Activated CD8-positive, alpha-beta memory T cell treated with anti-CD3 and anti-CD28 coated beads, Interleukin-2, amount 10 ng/mL, durations not matched to agents 7 days and 5 days (primary cell): ENCODE measurements at regions not wholly inside any gene's neighbourhood (a gene's known extent, or its start where the extent isn't known, plus 50 kb on each side); places are given as distances from the start of the nearest gene placed in this dataset.

Experiments
- ATAC-seq: fragments of 150-1000 bp; cut with Tn5 transposase; one replicate; pipeline ENCODE4 v1.10.0; 2021; ENCODE audit warnings: moderate library complexity
- CTCF ChIA-PET: fragments of 350-600 bp; sonication (Branson Sonifier 250); formaldehyde crosslinking; loops from one replicate; lab custom pipeline; 2021; ENCODE audit warnings: antibody characterized with exemption; lab: Charles Lee
- DNase-seq: peaks from one replicate; pipeline ENCODE4 v3.0.0-alpha.2; 2020
- H3K27ac Mint-ChIP-seq: one replicate; pipeline ENCODE4 v1.8.0; 2021; ENCODE audit warnings: mild to moderate bottlenecking, mixed read lengths
- H3K27me3 Mint-ChIP-seq: one replicate; pipeline ENCODE4 v1.8.0; 2021; ENCODE audit warnings: mixed read lengths
- H3K36me3 Mint-ChIP-seq: one replicate; pipeline ENCODE4 v1.8.0; 2021; ENCODE audit warnings: mild to moderate bottlenecking, mixed read lengths
- H3K4me1 Mint-ChIP-seq: one replicate; pipeline ENCODE4 v1.8.0; 2021; ENCODE audit warnings: mixed read lengths
- H3K4me3 Mint-ChIP-seq: one replicate; pipeline ENCODE4 v1.8.0; 2021; ENCODE audit warnings: mild to moderate bottlenecking, moderate library complexity, mixed read lengths
- H3K9me3 Mint-ChIP-seq: one replicate; pipeline ENCODE4 v1.8.0; 2022; ENCODE audit warnings: low read depth, mixed read lengths

DNA sequence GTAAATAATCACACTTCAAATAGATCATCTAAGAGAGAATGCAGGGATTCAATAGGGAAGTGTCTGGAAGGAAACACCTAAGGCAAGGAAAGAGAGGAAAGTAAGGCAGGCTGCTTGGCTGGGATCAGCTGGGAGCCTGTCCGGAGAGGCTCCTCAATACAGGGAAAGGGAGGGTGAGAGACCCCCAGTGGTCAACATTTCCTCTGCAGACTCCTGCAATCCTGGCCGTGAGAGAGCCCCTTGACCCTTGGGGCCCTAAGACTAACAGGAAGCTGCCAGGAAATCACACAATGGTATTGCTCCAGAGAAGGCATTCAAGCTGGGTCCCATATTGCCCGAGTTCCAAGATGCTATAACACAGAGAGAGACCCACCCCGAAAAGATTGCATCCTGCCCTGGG, 549.4 kb downstream of the NYAP2 start:
- no peak for ATAC-seq
- no peaks in the 10 kb centered on the region for H3K4me1 Mint-ChIP-seq

GRCh38 chr2:225938991-225939390, 539.5 kb downstream of the NYAP2 start:
- no peaks in the 10 kb centered on the region for H3K36me3 Mint-ChIP-seq
- H3K27ac Mint-ChIP-seq = no peak overlapping the region
- H3K4me1 Mint-ChIP-seq = no peaks in the 10 kb centered on the region
- H3K4me3 Mint-ChIP-seq = no peak overlapping the region
- CTCF ChIA-PET = no interaction called here
- H3K9me3 Mint-ChIP-seq = no peaks in the 10 kb centered on the region
- H3K27me3 Mint-ChIP-seq = no peaks in the 10 kb centered on the region
- DNase-seq (no peak), ATAC-seq (no peak)

More for the DNA sequence above, 549.4 kb downstream of the NYAP2 start:
- H3K4me3 Mint-ChIP-seq = no peak overlapping the region
- no peaks in the 10 kb centered on the region for H3K27me3 Mint-ChIP-seq
- H3K36me3 Mint-ChIP-seq = no peaks in the 10 kb centered on the region
- CTCF ChIA-PET = no interaction called here
- no peak overlapping the region for H3K27ac Mint-ChIP-seq
- H3K9me3 Mint-ChIP-seq = peaks cover 12% of the 10 kb centered on the region
- DNase-seq = no peak

GRCh38 chr2:225937625-225938187, 538.2 kb downstream of the NYAP2 start:
- Mint-ChIP-seq H3K4me1 (no peaks in the 10 kb centered on the region), H3K36me3 (no peaks in the 10 kb centered on the region), H3K27ac (no peak overlapping the region), H3K9me3 (no peaks in the 10 kb centered on the region), H3K4me3 (no peak overlapping the region), H3K27me3 (no peaks in the 10 kb centered on the region)
- CTCF ChIA-PET = no interaction called here
- DNase-seq (no peak), ATAC-seq (no peak)

GRCh38 chr2:225932811-225933413, 533.4 kb downstream of the NYAP2 start:
- DNase-seq = no peak
- Mint-ChIP-seq H3K27ac (no peak overlapping the region), H3K4me1 (no peaks in the 10 kb centered on the region), H3K36me3 (no peaks in the 10 kb centered on the region), H3K9me3 (no peaks in the 10 kb centered on the region), H3K27me3 (no peaks in the 10 kb centered on the region), H3K4me3 (no peak overlapping the region)
- ATAC-seq = no peak
- CTCF ChIA-PET = no interaction called here

- no peaks in the 10 kb centered on the region for H3K4me1 Mint-ChIP-seq
- no peak for ATAC-seq
Observed at GRCh38 chr2:225930687-225931086, 531.2 kb downstream of the NYAP2 start.

GRCh38 chr2:225920621-225921220, 521.2 kb downstream of the NYAP2 start:
- DNase-seq (no peak), ATAC-seq (no peak)
- Mint-ChIP-seq H3K27ac (no peak overlapping the region), H3K9me3 (no peaks in the 10 kb centered on the region), H3K4me3 (no peak overlapping the region), H3K27me3 (no peaks in the 10 kb centered on the region), H3K36me3 (no peaks in the 10 kb centered on the region), H3K4me1 (no peaks in the 10 kb centered on the region)
- CTCF ChIA-PET = no interaction called here

More at GRCh38 chr2:225930687-225931086, 531.2 kb downstream of the NYAP2 start:
- no peak for DNase-seq
- no peak overlapping the region for H3K27ac Mint-ChIP-seq
- no peaks in the 10 kb centered on the region for H3K36me3 Mint-ChIP-seq
- CTCF ChIA-PET = no interaction called here
- no peak overlapping the region for H3K4me3 Mint-ChIP-seq
- H3K9me3 Mint-ChIP-seq = no peaks in the 10 kb centered on the region
- no peaks in the 10 kb centered on the region for H3K27me3 Mint-ChIP-seq

DNA sequence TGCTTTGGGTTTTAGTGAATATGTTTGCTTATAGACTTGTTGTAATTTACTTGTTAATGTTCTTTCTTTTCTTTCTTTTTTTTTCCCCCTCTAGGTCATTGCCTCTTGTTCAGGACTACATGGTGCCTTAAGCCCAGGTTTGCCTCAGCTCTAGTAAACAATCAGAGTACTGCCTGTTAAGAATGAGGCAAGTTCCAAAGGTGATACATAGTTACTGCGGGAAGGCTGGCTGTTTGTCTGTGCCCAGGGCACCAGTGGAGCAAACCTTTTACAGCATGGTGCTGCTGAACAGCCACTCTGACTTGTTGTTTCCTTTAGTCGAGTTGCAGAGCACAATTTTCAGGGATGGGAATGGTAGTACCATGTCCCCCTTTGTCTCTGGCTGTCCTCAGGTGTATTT, 517.2 kb downstream of the NYAP2 start:
- ATAC-seq (no peak), DNase-seq (no peak)
- no peaks in the 10 kb centered on the region for H3K36me3 Mint-ChIP-seq
- no peak overlapping the region for H3K4me3 Mint-ChIP-seq
- H3K27ac Mint-ChIP-seq = no peak overlapping the region
- CTCF ChIA-PET = no interaction called here
- no peaks in the 10 kb centered on the region for H3K27me3 Mint-ChIP-seq
- H3K9me3 Mint-ChIP-seq = no peaks in the 10 kb centered on the region
- H3K4me1 Mint-ChIP-seq = no peaks in the 10 kb centered on the region

DNA sequence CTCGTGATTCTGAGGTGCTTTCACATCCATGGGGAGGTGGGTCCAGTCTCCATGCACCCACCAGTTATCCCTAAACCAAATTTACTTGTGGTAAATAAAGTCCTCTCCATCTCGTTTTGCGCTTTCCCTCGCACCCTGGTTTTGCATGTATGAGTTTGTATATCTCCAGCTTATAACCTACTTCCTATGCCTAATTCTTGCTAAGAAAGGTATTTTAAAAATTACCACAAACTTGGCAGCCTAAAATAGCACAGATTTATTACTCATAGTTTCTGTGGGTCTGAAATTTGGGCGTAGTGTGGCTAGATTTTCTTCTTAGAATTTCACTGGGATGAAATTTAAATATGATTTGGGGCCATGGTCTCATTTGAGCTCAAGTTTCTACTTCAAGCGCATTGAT, 511.5 kb downstream of the NYAP2 start:
- Mint-ChIP-seq H3K36me3 (no peaks in the 10 kb centered on the region), H3K9me3 (no peaks in the 10 kb centered on the region), H3K4me1 (no peaks in the 10 kb centered on the region), H3K4me3 (no peak overlapping the region), H3K27ac (no peak overlapping the region), H3K27me3 (no peaks in the 10 kb centered on the region)
- DNase-seq (no peak), ATAC-seq (no peak)
- CTCF ChIA-PET = no interaction called here

GRCh38 chr2:225895126-225895525, 495.6 kb downstream of the NYAP2 start:
- CTCF ChIA-PET = no interaction called here
- H3K4me3 Mint-ChIP-seq = no peak overlapping the region
- peaks cover 6% of the 10 kb centered on the region for H3K27me3 Mint-ChIP-seq
- DNase-seq (no peak), ATAC-seq (no peak)
- no peaks in the 10 kb centered on the region for H3K4me1 Mint-ChIP-seq
- H3K9me3 Mint-ChIP-seq = no peaks in the 10 kb centered on the region
- H3K27ac Mint-ChIP-seq = no peak overlapping the region
- no peaks in the 10 kb centered on the region for H3K36me3 Mint-ChIP-seq

DNA sequence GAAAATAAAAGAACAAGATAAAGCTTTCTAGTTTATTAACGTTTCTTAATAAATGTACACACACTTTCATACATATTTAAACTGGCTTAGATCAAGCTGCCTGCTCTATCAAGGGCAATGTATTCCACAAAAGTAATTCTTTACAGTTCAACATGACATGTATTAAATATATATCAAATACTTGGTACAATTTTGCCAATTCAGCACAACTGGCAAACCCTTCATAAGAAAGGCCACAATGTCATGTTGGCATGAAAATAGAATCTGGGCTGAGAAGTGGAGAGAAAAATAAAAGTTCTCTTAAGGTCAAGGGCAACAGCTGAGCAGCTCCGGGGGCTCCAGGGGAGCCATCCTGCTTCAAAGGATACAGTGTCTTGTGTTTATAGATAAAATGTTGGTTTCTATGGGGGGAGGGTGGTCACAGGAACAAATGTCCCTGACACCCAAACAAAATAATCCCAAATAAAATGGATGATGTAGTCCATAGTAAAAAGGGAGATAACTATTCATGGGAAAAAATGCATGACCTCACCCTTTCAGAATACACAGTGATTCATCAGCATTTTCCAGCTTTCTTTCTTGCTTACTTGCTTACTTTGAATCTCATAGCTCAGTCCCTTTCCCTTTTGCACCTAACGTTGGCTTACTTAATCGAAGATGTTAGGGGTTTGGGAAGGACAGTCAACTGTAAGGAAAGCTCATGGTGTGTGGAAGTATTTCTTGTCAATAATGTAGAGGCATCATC, 494.9 kb downstream of the NYAP2 start:
- Mint-ChIP-seq H3K27me3 (peaks cover 6% of the 10 kb centered on the region), H3K27ac (no peak overlapping the region), H3K4me1 (no peaks in the 10 kb centered on the region), H3K36me3 (no peaks in the 10 kb centered on the region), H3K4me3 (no peak overlapping the region), H3K9me3 (no peaks in the 10 kb centered on the region)
- no peak for DNase-seq
- ATAC-seq = no peak
- CTCF ChIA-PET = interaction anchor here (0.8 kb wide), 1 partner anchor 8 kb away, joined by 3 read pairs; no protein-coding TSS in a partner anchor

GRCh38 chr2:225893151-225893550, 493.6 kb downstream of the NYAP2 start:
- no peaks in the 10 kb centered on the region for H3K36me3 Mint-ChIP-seq
- no peaks in the 10 kb centered on the region for H3K4me1 Mint-ChIP-seq
- DNase-seq (no peak), ATAC-seq (no peak)
- CTCF ChIA-PET = no interaction called here
- H3K4me3 Mint-ChIP-seq = no peak overlapping the region
- no peaks in the 10 kb centered on the region for H3K9me3 Mint-ChIP-seq
- H3K27ac Mint-ChIP-seq = no peak overlapping the region
- H3K27me3 Mint-ChIP-seq = peaks cover 6% of the 10 kb centered on the region

- no peaks in the 10 kb centered on the region for H3K36me3 Mint-ChIP-seq
- H3K27me3 Mint-ChIP-seq = peaks cover 6% of the 10 kb centered on the region
- CTCF ChIA-PET = no interaction called here
- ATAC-seq (no peak), DNase-seq (no peak)
- H3K27ac Mint-ChIP-seq = no peak overlapping the region
- H3K4me3 Mint-ChIP-seq = no peak overlapping the region
- H3K4me1 Mint-ChIP-seq = no peaks in the 10 kb centered on the region
- no peaks in the 10 kb centered on the region for H3K9me3 Mint-ChIP-seq
Observed at GRCh38 chr2:225891771-225892170, 492.3 kb downstream of the NYAP2 start.

DNA sequence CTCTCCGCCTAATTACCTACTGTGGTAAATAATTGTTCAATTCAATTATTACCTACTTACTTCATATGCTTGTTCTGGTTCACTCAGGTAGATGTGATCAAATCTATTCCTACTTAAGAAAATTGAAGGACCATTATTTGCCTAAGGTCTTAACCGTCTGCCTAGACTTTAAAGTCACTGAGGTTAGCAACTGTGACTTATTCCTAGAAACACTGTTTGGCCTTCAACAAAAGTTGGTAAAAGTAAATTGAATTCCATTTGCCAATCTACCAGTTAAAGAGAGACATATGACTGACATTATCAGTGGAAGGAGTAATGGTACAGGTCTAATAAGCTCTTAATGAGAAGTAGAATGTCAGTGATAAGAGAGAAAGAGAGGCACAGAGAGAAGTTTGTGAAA, 491.5 kb downstream of the NYAP2 start:
- Mint-ChIP-seq H3K27me3 (peaks cover 6% of the 10 kb centered on the region), H3K27ac (no peak overlapping the region), H3K4me3 (no peak overlapping the region), H3K4me1 (no peaks in the 10 kb centered on the region), H3K36me3 (no peaks in the 10 kb centered on the region), H3K9me3 (no peaks in the 10 kb centered on the region)
- DNase-seq (no peak), ATAC-seq (no peak)
- CTCF ChIA-PET = no interaction called here

GRCh38 chr2:225889452-225889851, 489.9 kb downstream of the NYAP2 start:
- no peak overlapping the region for H3K27ac Mint-ChIP-seq
- ATAC-seq = no peak
- CTCF ChIA-PET = interaction anchor here (1.1 to 2.3 kb wide), 3 partner anchors 910 to 1096 kb away, joined by 3 to 8 read pairs (median 6); partner anchors contain the start of gene IRS1
- H3K27me3 Mint-ChIP-seq = peaks cover 5% of the 10 kb centered on the region
- no peak for DNase-seq
- no peaks in the 10 kb centered on the region for H3K4me1 Mint-ChIP-seq
- no peaks in the 10 kb centered on the region for H3K36me3 Mint-ChIP-seq
- H3K9me3 Mint-ChIP-seq = no peaks in the 10 kb centered on the region
- no peak overlapping the region for H3K4me3 Mint-ChIP-seq
